H9 (cell line): ENCODE measurements at regions not wholly inside any gene's neighbourhood (a gene's known extent, or its start where the extent isn't known, plus 50 kb on each side); places are given as distances from the start of the nearest gene placed in this dataset.

ENCODE experiments used
- DNase-seq: peaks from one replicate; pipeline ENCODE4 v3.0.0-alpha.2; 2017
- H2AFZ ChIP-seq: one replicate; pipeline ENCODE4 v1.6.1; 2013; ENCODE audit warnings: mild to moderate bottlenecking, low read length, control low read depth, moderate library complexity
- H2AK5ac ChIP-seq: 2 replicates; pipeline ENCODE4 v1.6.1; 2013; ENCODE audit warnings: low read length, control low read depth, mixed read lengths; ENCODE audit not compliant: insufficient read length
- H2BK120ac ChIP-seq: one replicate; pipeline ENCODE4 v1.6.1; 2013; ENCODE audit warnings: low read depth, mild to moderate bottlenecking, low read length, control low read depth, inconsistent platforms; ENCODE audit not compliant: poor library complexity, severe bottlenecking
- H2BK12ac ChIP-seq: 2 replicates; pipeline ENCODE4 v1.6.1; 2013; ENCODE audit warnings: low read length, control low read depth, mixed read lengths, low read depth; ENCODE audit not compliant: insufficient read length
- H2BK15ac ChIP-seq: 2 replicates; pipeline ENCODE4 v1.6.1; 2013; ENCODE audit warnings: low read depth, low read length, control low read depth
- H2BK20ac ChIP-seq: one replicate; pipeline ENCODE4 v1.6.1; 2013; ENCODE audit warnings: low read depth, mild to moderate bottlenecking, low read length, control low read depth, inconsistent platforms; ENCODE audit not compliant: poor library complexity, severe bottlenecking
- H2BK5ac ChIP-seq: 2 replicates; pipeline ENCODE4 v1.6.1; 2013; ENCODE audit warnings: low read length, control low read depth, mixed read lengths; ENCODE audit not compliant: insufficient read length
- H3K14ac ChIP-seq: 2 replicates; pipeline ENCODE4 v1.6.1; 2013; ENCODE audit warnings: low read length, control low read depth; ENCODE audit not compliant: insufficient read depth
- H3K18ac ChIP-seq: 2 replicates; pipeline ENCODE4 v1.6.1; 2013; ENCODE audit warnings: low read depth, mild to moderate bottlenecking, mixed read lengths, low read length, control low read depth; ENCODE audit not compliant: insufficient read length
- H3K23ac ChIP-seq: 2 replicates; pipeline ENCODE4 v1.6.1; 2013; ENCODE audit warnings: low read length, control low read depth, mixed read lengths, low read depth; ENCODE audit not compliant: insufficient read length
- H3K23me2 ChIP-seq: 2 replicates; pipeline ENCODE4 v1.6.1; 2013; ENCODE audit warnings: low read depth, mild to moderate bottlenecking, mixed read lengths, low read length, control low read depth; ENCODE audit not compliant: insufficient read length, poor library complexity, severe bottlenecking
- H3K27ac ChIP-seq: 2 replicates; pipeline ENCODE4 v1.5.1; 2013; ENCODE audit warnings: low read length, control low read depth, mixed read lengths, low read depth; ENCODE audit not compliant: insufficient read length
- H3K27me3 ChIP-seq: 2 replicates; pipeline ENCODE4 v1.6.1; 2013; ENCODE audit warnings: low read length, control low read depth, inconsistent platforms; ENCODE audit not compliant: insufficient read depth
- H3K4ac ChIP-seq: 2 replicates; pipeline ENCODE4 v1.6.1; 2013; ENCODE audit warnings: low read depth, mild to moderate bottlenecking, control low read depth, inconsistent platforms, low read length, moderate library complexity
- H3K4me1 ChIP-seq: 2 replicates; pipeline ENCODE4 v1.6.1; 2013; ENCODE audit warnings: low read length, control low read depth, inconsistent platforms; ENCODE audit not compliant: insufficient read depth
- H3K4me2 ChIP-seq: 2 replicates; pipeline ENCODE4 v1.6.1; 2013; ENCODE audit warnings: low read length, control low read depth, mixed read lengths; ENCODE audit not compliant: insufficient read length, insufficient read depth
- H3K56ac ChIP-seq: 2 replicates; pipeline ENCODE4 v1.6.1; 2013; ENCODE audit warnings: low read depth, mild to moderate bottlenecking, mixed read lengths, low read length, control low read depth; ENCODE audit not compliant: insufficient read length
- H3K79me1 ChIP-seq: 2 replicates; pipeline ENCODE4 v1.6.1; 2013; ENCODE audit warnings: low read depth, mild to moderate bottlenecking, moderate library complexity, low read length, control low read depth, inconsistent platforms; ENCODE audit not compliant: insufficient read depth, poor library complexity, severe bottlenecking
- H3K79me2 ChIP-seq: 2 replicates; pipeline ENCODE4 v1.6.1; 2013; ENCODE audit warnings: low read length, control low read depth, inconsistent platforms; ENCODE audit not compliant: insufficient read depth
- H3K9ac ChIP-seq: 2 replicates; pipeline ENCODE4 v1.6.1; 2013; ENCODE audit warnings: low read length, control low read depth, mixed read lengths; ENCODE audit not compliant: insufficient read length; ENCODE audit errors: extremely low read depth
- H3K9me3 ChIP-seq: one replicate; pipeline ENCODE4 v1.6.1; 2013; ENCODE audit warnings: low read depth, low read length, inconsistent platforms; ENCODE audit not compliant: control insufficient read depth
- H3T11ph ChIP-seq: one replicate; pipeline ENCODE4 v1.6.1; 2013; ENCODE audit warnings: mild to moderate bottlenecking, low read length, control low read depth, inconsistent platforms
- H4K20me1 ChIP-seq: one replicate; pipeline ENCODE4 v1.6.1; 2013; ENCODE audit not compliant: control insufficient read depth, insufficient read length, insufficient read depth
- H4K5ac ChIP-seq: 2 replicates; pipeline ENCODE4 v1.6.1; 2013; ENCODE audit warnings: low read depth, mild to moderate bottlenecking, mixed read lengths, low read length, control low read depth; ENCODE audit not compliant: insufficient read length
- H4K8ac ChIP-seq: replicated peaks from 2 replicates; pipeline ENCODE4 v1.6.1; 2013; ENCODE audit warnings: low read length, control low read depth, mixed read lengths, low read depth; ENCODE audit not compliant: insufficient read length
- H4K91ac ChIP-seq: 2 replicates; pipeline ENCODE4 v1.6.1; 2013; ENCODE audit warnings: low read depth, mild to moderate bottlenecking, moderate library complexity, mixed read lengths, low read length, control low read depth; ENCODE audit not compliant: insufficient read length
- H3K27ac Mint-ChIP-seq, 3 experiments: 2 replicates in 2 of 3; 3 replicates in 1 of 3; pipeline ENCODE4 v1.8.0; 2020 to 2021; ENCODE audit warnings: mixed read lengths in 3 of 3, mild to moderate bottlenecking in 1 of 3, moderate library complexity in 1 of 3
- H3K27me3 Mint-ChIP-seq: 2 replicates; pipeline ENCODE4 v1.8.0; 2021; ENCODE audit warnings: low read depth, mild to moderate bottlenecking, moderate library complexity, mixed read lengths
- H3K36me3 Mint-ChIP-seq, 3 experiments: 2 replicates in 2 of 3; 3 replicates in 1 of 3; pipeline ENCODE4 v1.8.0; 2020 to 2021; ENCODE audit warnings: low read depth in 3 of 3, mixed read lengths in 3 of 3; ENCODE audit not compliant: insufficient read depth in 1 of 3
- H3K4me1 Mint-ChIP-seq, 2 experiments: 2 replicates each; pipeline ENCODE4 v1.8.0; 2020; ENCODE audit warnings: mixed read lengths in 2 of 2
- H3K4me3 Mint-ChIP-seq, 2 experiments: 2 replicates in 1 of 2; 3 replicates in 1 of 2; pipeline ENCODE4 v1.8.0; 2020 to 2021; ENCODE audit warnings: mild to moderate bottlenecking in 2 of 2, mixed read lengths in 2 of 2, moderate library complexity in 1 of 2
- H3K9me3 Mint-ChIP-seq, 2 experiments: 2 replicates in 1 of 2; 3 replicates in 1 of 2; pipeline ENCODE4 v1.8.0; 2020; ENCODE audit warnings: mild to moderate bottlenecking in 2 of 2, mixed read lengths in 2 of 2, moderate library complexity in 1 of 2
- CTCF ChIP-seq: fragments of 200-600 bp; sonication (generic); conservative IDR thresholded peaks from 3 replicates; pipeline ENCODE4 v1.8.0; 2021; ENCODE audit warnings: antibody characterized with exemption, mild to moderate bottlenecking
- WGBS: extraction: QIAGEN DNeasy Blood & Tissue Kit; methylation state at CpG from one replicate; pipeline ENCODE4 v1.1.7; 2013; ENCODE audit warnings: missing lambda C conversion rate, low lambda C conversion rate, mixed read lengths; ENCODE audit not compliant: insufficient read length; ENCODE audit errors: extremely low coverage; 5-methylcytosine and 5-hydroxymethylcytosine counted together

- no peaks in the 10 kb centered on the region; a peak in 1 of 5 replicates for H3K9me3 Mint-ChIP-seq
- H2BK120ac ChIP-seq = no peak overlapping the region
Measured at GRCh38 chr4:121594796-121595526, 101.8 kb downstream of the ANXA5 start.

More at GRCh38 chr4:121594796-121595526, 101.8 kb downstream of the ANXA5 start:
- H3K14ac ChIP-seq = no peak overlapping the region
- H3K27me3 ChIP-seq = no peaks in the 10 kb centered on the region
- H4K20me1 ChIP-seq = no peaks in the 10 kb centered on the region
- H2BK20ac ChIP-seq = no peak overlapping the region
- no peak for TF ChIP-seq CTCF
- H3K23me2 ChIP-seq = no peaks in the 10 kb centered on the region
- no peak overlapping the region for H2AK5ac ChIP-seq
- no CpG with 5 or more reads among the region's 3 CpGs for WGBS
- no peak overlapping the region for H2BK12ac ChIP-seq
- no peaks in the 10 kb centered on the region for H3K36me3 Mint-ChIP-seq
- no peak overlapping the region for H3K23ac ChIP-seq
- no peaks in the 10 kb centered on the region for H3K79me2 ChIP-seq
- no peak overlapping the region for H4K5ac ChIP-seq
- H3K9me3 ChIP-seq = no peaks in the 10 kb centered on the region
- H3K9ac ChIP-seq = no peak overlapping the region
- H3K4me3 Mint-ChIP-seq = no peak overlapping the region
- no peaks in the 10 kb centered on the region for H3K27me3 Mint-ChIP-seq
- H4K91ac ChIP-seq = no peak overlapping the region
- peaks cover 2% of the 10 kb centered on the region; the same call in 1 of the 2 replicates for H3K4me1 ChIP-seq
- no peak for DNase-seq
- H2AFZ ChIP-seq = no peak overlapping the region
- no peak overlapping the region for H3K27ac ChIP-seq
- no peak overlapping the region for H2BK5ac ChIP-seq
- no peaks in the 10 kb centered on the region for H3K79me1 ChIP-seq
- no peak overlapping the region for H3K4me2 ChIP-seq
- no peak overlapping the region for H3K4ac ChIP-seq
- no peak overlapping the region for H3T11ph ChIP-seq
- no peak overlapping the region for H3K18ac ChIP-seq
- no peak overlapping the region for H4K8ac ChIP-seq
- H3K4me1 Mint-ChIP-seq = no peaks in the 10 kb centered on the region
- H2BK15ac ChIP-seq = no peak overlapping the region
- H3K27ac Mint-ChIP-seq = no peak overlapping the region
- no peak overlapping the region for H3K56ac ChIP-seq
